COR-L47 (cell line): ENCODE measurements at regions not wholly inside any gene's neighbourhood (a gene's known extent, or its start where the extent isn't known, plus 50 kb on each side); places are given as distances from the start of the nearest gene placed in this dataset.
"Not testable (repeated sequence)": the region's sequence is repeated elsewhere in the genome, so short reads cannot be mapped to it uniquely, and the experiment has no call there.

Experiments used
- DNase-seq: peaks from one replicate; lab custom pipeline; 2025; lab: John Stamatoyannopoulos, UW

DNA sequence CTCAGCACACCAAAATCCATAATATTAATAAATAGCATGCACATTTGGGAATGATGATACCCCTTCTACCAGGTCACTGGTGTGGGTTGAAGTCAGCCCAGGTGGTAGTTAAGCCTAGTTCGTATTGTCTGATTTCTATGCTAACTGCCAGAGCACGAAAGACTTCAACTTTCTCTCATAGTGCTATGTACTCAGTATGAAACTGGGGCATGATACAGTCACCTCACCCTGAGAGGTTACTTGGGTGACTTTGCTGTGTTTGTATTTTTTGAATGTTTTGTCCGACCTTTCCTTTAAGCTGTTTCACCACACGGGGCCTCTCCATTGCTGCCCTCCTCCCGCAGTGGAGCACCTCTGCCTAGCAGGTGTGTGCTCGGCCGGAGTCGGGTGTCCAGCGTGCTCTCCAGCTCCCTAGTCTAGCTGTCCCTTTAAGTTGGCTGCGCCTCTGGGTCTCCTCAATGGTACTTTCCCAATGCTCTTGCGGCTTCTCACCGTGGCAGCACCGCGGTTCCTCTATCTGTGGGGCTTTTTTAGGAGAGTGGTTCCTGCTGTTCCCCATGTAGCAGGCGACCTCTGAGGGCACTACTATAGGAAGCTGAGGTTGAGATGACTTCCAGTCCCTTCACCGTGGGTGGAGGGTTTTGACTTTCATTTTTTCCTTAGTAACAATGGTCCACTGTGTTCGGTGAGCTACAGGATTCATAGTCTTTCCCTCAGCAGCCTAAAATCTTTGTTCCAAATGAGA lies 524.0 kb upstream of the PFKP start:
- DNase-seq = no peak

DNA sequence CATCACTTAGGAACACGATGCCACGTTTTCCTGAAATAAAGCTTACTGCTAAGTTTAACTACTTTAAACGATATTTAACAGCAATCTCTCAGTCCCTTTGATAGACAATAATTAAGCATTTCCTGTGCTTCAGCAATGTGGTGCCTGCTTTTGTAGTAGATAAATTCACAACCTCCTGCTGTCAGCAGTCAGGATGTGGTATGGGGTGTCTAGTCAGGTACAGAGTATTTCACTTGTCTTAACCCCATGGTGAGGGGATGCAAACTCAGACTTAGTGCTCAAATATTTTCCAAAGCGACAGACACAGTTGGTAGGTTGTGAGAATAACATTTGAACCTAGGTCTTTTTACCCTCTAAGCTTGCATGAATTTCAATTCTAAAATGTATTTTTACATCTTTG lies 526.2 kb upstream of the PFKP start:
- no peak for DNase-seq

GRCh38 chr10:2529945-2530344 lies 537.4 kb upstream of the PFKP start:
- DNase-seq = no peak

DNA sequence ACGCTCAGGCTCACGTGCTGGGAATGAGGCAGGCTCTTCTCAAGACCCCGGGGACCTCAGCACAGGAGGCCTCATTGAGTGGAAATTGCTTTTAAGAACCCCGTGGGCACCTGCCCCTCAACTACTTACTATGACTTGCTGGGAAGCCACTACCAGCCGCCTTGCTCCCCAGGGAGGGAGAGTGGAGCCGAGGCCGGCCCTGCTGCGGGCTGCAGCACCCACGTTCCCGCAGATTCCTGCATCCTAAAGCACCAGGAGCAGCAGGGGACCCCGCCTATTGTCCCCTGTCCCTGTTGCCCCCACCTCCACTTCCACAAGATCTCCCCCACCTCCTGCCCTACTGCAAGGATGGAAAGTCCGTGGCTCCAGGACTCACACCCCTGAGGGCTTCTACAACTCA lies 541.6 kb upstream of the PFKP start:
- DNase-seq = no peak

GRCh38 chr10:2519139-2519538 lies 548.2 kb upstream of the PFKP start:
- DNase-seq = no peak

DNA sequence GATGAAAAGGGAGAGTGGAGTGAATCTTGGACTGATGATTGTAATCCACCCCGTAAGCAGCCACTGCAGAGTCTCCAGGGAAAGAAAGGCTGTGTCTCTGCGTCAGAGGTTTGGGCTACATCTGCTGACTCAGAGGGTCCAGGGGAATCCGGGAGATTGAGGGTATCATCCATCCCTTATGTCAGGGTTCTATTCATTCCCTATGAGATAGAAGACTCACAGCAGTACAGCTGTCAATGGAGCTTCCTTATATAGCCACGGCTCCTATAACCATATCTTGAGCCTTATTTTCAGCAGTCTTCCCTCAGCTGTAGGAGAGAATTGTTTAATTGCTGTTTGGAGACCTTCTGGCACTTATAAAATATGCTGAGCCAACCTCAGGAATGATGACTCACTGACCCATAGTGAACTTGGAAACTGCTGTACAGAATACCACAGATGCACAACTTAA lies 558.2 kb upstream of the PFKP start:
- no peak for DNase-seq

- not testable (repeated sequence) for DNase-seq
Observed at GRCh38 chr10:2501366-2501940, 565.9 kb upstream of the PFKP start.

- DNase-seq = no peak
Observed at GRCh38 chr10:2494399-2494798, 572.9 kb upstream of the PFKP start.

DNA sequence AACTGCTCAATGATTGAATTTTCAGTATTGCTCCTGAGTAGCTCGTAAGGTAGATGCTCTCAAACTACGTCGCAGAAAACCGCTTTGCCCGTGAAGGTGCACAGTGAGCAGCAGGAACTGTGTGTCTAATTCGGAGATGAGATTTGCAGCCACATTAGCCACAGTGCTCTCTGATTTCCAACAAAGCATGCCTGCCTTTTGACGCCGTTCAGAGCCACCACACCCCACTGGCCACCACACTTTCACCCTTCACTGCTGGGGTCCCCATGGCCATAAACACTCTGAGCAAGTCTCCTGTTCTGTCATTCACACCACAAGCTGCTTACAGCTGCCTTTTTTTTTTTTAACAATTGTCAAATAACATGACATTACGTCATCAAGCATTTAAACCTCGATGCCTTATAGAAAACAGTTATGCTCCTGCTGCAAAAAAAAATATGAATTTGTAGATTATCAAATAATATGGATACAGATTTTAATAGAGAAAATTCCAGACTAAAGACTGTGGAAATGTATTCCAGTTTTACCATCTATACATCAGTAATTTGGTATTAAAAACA lies 578.8 kb upstream of the PFKP start:
- DNase-seq = no peak

DNA sequence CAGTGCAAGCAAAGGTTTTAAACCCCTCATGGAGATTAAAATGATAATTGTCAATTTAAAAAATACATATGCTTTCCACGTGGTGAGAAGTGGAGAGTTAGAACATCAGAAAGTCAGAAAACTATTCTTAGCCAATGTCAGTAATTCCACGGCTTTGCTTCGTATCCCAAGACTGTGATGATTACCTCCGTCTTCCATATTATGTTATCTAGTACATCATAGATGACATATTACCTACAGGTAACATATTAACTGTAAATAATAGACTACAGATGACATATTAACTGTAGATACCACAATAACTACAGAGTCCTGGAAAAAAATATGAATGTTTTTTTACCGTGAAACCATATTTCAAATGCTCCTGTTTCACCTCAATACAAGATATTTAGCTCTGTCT lies 579.4 kb upstream of the PFKP start:
- no peak for DNase-seq

- DNase-seq = no peak
Observed at GRCh38 chr10:2478656-2479055, 588.7 kb upstream of the PFKP start.

DNA sequence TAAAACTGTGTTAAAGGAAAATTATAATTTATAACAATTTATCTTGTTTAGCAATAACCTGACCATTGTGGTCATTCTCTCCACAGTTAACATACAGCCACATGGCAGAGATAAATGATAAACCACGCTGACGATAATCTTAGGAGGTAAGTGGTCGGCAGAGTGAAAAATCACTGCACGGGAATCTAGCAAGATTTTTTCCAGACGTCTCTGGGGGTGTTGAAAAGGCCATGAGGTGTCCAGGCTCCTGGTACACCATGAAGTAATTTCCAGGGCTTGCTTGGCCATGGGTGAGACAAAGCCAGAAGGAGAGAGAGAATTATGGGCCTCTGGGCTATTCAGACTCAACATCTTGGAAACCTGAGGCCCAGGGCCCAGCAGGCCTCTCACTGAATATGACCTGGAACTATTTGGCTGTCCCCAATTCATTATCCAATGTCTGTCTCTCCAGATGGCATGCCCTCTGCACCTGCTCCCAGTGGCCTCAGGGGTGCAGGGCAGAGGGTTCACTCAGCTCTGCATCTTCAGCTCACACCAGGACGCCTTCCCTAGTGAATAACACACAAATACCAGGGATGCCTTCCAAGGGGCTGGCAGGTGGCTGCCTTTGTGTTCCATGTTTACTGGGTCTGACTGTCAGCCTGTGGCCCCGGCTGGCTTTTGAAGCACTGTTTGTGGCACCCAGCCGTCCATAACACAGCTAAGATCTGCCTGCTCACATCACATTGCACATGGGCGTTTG lies 590.4 kb upstream of the PFKP start:
- peak; percentile 27 for DNase-seq

- DNase-seq = no peak
Observed at GRCh38 chr10:2476218-2476811, 591.0 kb upstream of the PFKP start.

DNA sequence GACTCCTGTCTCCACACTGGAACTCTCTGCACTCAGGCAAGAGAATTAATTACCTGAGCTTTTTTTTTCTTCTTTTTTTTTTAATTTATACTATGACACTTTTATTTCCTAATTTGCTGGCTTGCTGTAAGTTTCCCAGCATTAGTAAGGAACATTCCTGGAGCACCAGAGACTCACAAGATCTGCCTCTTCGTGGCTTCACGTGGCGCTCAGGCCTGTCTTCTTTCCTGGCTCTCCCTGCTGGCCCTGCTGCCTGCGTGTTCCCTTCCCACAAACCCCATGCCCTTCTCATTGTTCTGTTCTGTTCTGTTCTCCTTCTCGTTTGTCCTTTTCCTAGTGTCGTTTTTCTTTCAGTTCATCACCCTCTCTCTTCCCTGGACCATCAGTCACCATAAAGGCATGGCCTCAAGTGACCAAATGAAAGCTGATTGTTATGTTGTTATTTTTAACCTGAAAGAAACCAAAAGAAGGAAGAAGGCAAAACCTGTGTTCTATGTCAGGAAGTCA lies 591.6 kb upstream of the PFKP start:
- DNase-seq = no peak

GRCh38 chr10:2471811-2472210 lies 595.5 kb upstream of the PFKP start:
- no peak for DNase-seq

DNA sequence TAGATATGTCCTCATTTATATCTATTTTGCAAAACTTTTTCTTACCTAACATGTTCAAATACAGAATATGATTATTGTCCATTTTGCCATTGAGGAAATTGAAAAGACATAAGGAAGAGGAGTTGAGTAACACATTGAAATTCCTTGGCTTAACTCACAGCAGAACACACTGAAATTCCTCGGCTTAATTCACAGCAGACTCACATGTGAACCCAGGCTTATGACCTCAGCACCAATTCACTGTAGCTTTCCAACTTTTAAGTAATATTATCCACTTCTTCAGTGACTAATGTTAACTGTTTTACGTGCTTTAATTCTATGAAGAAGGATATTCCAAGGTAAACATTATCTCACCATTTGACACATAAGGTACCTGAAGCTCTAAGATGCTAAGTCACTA lies 597.5 kb upstream of the PFKP start:
- DNase-seq = no peak

DNA sequence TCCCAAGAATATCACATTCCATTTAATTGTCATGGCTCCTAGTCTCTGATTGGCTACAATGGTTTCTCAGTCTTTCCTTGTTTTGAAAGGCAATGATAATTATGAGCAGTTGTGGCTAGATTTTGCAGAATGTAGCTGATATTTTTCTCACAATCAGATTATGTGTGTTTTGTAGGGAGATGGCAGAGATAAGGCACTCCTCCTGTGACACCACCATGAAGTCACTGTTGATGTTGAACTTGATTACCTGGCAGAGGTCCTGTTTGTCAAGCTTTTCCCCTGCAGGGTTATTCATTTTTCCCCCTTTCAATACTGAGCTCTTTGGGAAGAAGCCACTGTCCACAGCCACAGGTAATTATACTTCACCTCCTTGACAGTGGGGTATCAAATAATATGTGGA lies 602.9 kb upstream of the PFKP start:
- DNase-seq = no peak

DNA sequence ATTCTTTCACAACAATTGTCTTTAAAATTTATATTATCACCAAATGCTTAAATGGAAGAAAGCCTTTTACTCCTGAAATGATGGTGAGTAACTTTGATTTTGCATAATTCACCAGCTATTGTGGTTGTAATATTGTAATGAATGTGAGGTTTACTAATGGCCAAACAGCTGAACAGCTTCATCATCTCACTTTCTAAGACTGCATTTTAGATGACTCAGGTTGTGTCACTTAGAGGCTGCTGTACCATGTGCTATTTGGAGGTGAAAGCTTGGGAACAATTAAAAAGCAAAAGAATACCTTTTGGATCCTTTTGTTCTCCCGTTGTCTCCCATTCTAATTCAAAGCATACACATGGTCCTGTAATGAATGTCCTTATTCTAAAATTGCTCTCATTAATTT lies 604.0 kb upstream of the PFKP start:
- DNase-seq = no peak

DNA sequence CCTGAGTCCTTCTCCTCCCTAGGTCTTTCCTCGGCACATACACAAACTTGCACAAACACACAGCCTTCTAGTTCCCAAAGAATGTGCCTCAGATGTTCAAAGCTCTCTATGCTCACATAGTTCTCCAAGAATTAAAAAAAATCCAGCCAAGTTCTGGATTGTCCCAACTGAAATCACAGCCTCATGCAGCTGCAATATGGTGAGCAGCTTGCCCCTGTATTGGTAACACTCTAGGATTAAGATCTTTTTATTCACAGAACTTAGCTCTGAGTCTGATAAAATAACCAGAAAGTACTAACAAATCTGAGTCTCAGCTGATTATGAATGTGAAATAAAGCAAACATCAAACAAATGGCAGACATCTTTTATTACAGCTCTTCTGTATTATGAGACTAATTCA lies 604.8 kb upstream of the PFKP start:
- DNase-seq = no peak

GRCh38 chr10:2460812-2461211 lies 606.5 kb upstream of the PFKP start:
- DNase-seq = no peak

GRCh38 chr10:2459713-2460112 lies 607.6 kb upstream of the PFKP start:
- no peak for DNase-seq

DNA sequence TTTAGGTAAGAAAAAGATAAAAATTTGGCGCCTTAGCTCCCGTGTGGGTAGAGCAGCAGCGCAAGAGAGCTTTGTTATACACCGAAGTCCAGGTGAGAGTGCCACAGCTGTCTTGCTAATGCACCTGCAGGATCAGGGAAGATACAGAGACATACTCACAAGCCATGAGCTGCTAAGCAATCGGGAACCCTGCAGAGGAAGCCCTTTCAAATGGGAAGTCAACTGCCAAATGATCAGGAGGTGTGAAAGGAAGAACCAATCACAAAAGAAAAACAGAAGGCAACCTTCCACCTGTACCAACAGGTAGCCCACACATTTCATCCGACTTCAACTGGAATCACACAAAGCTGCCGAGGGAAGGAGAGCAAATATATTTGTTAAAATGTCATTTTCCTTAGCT lies 610.5 kb upstream of the PFKP start:
- no peak for DNase-seq
